Gastrocnemius medialis (tissue), 4 donors: ENCODE measurements at regions not wholly inside any gene's neighbourhood (a gene's known extent, or its start where the extent isn't known, plus 50 kb on each side); places are given as distances from the start of the nearest gene placed in this dataset.

Experiments used
- CTCF ChIP-seq, 5 experiments: fragments of 450-650 bp in 3 of 5; fragments of 200-600 bp in 2 of 5; sonication (generic) in 2 of 5; IDR thresholded peaks in 4 of 5; conservative IDR thresholded peaks in 1 of 5; 1 replicate in 4 of 5; 2 replicates in 1 of 5; pipeline ENCODE4 v1.5.1; 2016 to 2019; ENCODE audit warnings: antibody characterized with exemption in 5 of 5, mild to moderate bottlenecking in 3 of 5, moderate library complexity in 3 of 5
- POLR2A ChIP-seq, 2 donors: fragments of 450-650 bp; IDR thresholded peaks; one replicate each; pipeline ENCODE4 v1.6.1; 2017; ENCODE audit warnings: antibody characterized with exemption in 2 of 2, mild to moderate bottlenecking in 2 of 2, moderate library complexity in 2 of 2

- no peak for TF ChIP-seq CTCF (IDR thresholded peaks at IDR 0.05 in 4 of 5, conservative IDR thresholded peaks at IDR 0.05 in 1 of 5)
- TF ChIP-seq POLR2A (IDR thresholded peaks at IDR 0.05), result no peak
These were observed 797.8 kb downstream of the EFNB2 start for GRCh38 chr13:105737688-105738087.
